GM12872 (cell line): ENCODE measurements at regions not wholly inside any gene's neighbourhood (a gene's known extent, or its start where the extent isn't known, plus 50 kb on each side); places are given as distances from the start of the nearest gene placed in this dataset.

Source experiments
- CTCF ChIP-seq: IDR thresholded peaks from 3 replicates; pipeline ENCODE4 v1.5.1; 2011; ENCODE audit warnings: low read depth, mild to moderate bottlenecking, low read length, moderate library complexity; ENCODE audit not compliant: insufficient read depth

GRCh38 chr13:31913459-31913858 lies 118.1 kb upstream of the FRY start:
- TF ChIP-seq CTCF, result no peak

DNA sequence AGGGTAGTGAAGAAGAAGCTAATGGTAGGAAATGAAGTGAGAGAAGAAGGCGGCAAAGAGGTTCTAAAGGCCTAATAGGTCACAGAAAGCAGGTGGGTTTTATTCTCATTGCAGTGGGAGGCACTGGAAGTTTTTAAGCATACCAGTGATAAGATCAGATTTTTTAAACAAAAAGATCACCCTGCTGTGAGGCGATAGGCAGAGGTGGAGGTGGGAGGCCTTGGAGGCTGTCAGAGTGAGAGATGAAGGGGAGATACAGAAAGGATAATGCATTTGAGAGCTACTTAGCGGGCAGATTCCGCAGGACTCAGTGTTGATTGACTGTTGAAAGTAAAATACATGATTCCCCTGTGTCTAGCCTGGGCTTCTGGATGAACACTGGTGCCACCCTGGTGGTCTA lies 116.7 kb upstream of the FRY start:
- TF ChIP-seq CTCF, result no peak

DNA sequence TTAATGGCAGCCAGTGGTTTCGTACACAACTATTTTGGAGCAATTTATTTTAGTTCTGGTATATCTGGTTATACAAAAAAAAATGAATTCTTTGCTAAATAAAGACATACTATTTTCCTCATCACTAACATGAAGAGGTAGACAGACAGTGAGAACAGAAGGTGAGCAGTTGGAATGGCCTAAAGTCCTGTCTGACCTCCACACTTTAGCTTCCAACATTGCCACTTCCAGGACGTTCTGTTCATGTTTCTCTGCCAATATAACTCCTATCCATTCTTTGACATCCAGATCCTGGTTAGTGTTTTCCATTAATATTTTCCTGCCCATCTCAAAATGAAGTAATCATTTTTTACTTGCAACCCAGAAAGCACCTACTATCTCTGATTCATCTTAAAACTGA lies 112.9 kb upstream of the FRY start:
- no peak for TF ChIP-seq CTCF

DNA sequence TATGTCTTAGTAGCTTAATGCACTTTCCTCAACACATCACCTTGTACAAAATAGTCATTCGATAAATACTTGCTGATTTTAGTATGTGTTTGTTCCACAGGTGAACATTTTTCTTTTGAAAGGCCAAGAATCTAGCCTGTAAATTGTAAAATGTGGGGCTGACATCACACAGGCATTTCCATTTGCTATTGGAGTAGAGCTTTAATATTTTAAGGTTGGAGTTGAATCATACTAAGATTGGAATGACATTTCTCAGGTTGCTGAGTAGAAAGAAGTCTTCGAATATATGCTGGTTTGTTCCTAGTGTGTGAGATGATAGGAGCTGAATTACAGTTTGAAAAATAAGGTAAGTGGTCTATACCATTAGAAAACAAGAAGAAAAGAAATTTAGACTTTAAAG lies 112.3 kb upstream of the FRY start:
- no peak for TF ChIP-seq CTCF

- TF ChIP-seq CTCF, result no peak
Measured at GRCh38 chr13:31919971-31920726, 111.4 kb upstream of the FRY start.

DNA sequence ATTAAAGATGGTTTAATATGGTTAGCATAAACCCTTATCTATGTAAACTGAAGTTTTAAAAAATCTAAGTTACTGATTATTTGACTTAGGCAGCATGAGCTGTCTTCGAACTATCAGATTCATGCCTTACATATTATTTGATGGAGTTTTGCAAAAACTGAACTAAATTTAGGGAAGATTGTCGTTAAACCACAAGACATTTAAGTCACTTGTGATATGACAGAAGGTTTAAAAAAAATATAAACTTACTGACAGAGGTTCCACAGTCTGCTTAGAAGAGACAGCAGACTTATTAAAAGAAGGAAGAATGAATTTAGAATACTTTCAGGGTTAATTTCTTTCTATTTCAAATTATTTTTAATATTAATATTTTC lies 110.9 kb upstream of the FRY start:
- TF ChIP-seq CTCF, result no peak

GRCh38 chr13:31922724-31923123 lies 108.8 kb upstream of the FRY start:
- TF ChIP-seq CTCF, result no peak
